Activated CD8-positive, alpha-beta T cell treated with anti-CD3 and anti-CD28 coated beads, Interleukin-2, amount 10 ng/mL, durations not matched to agents 7 days and 5 days (primary cell): ENCODE measurements at regions not wholly inside any gene's neighbourhood (a gene's known extent, or its start where the extent isn't known, plus 50 kb on each side); places are given as distances from the start of the nearest gene placed in this dataset.
"Not testable (repeated sequence)": the region's sequence is repeated elsewhere in the genome, so short reads cannot be mapped to it uniquely, and the experiment has no call there.

Experiments
- ATAC-seq: fragments of 150-1000 bp; cut with Tn5 transposase; one replicate; pipeline ENCODE4 v1.10.0; 2021; ENCODE audit warnings: moderate library complexity
- CTCF ChIA-PET: fragments of 350-600 bp; sonication (Branson Sonifier 250); formaldehyde crosslinking; loops from one replicate; lab custom pipeline; 2021; ENCODE audit warnings: antibody characterized with exemption; lab: Charles Lee
- POLR2A ChIA-PET: fragments of 350-600 bp; sonication (Branson Sonifier 250); formaldehyde crosslinking; loops from one replicate; lab custom pipeline; 2021; ENCODE audit warnings: antibody characterized with exemption; lab: Charles Lee
- DNase-seq: peaks from one replicate; pipeline ENCODE4 v3.0.0-alpha.2; 2020
- H3K27ac Mint-ChIP-seq: one replicate; pipeline ENCODE4 v1.8.0; 2021; ENCODE audit warnings: mild to moderate bottlenecking, mixed read lengths
- H3K27me3 Mint-ChIP-seq: one replicate; pipeline ENCODE4 v1.8.0; 2021; ENCODE audit warnings: low read depth, mixed read lengths
- H3K36me3 Mint-ChIP-seq: one replicate; pipeline ENCODE4 v1.8.0; 2021; ENCODE audit warnings: low read depth, mixed read lengths
- H3K4me1 Mint-ChIP-seq: one replicate; pipeline ENCODE4 v1.8.0; 2021; ENCODE audit warnings: low read depth, mixed read lengths
- H3K4me3 Mint-ChIP-seq: one replicate; pipeline ENCODE4 v1.8.0; 2021; ENCODE audit warnings: mild to moderate bottlenecking, mixed read lengths
- H3K9me3 Mint-ChIP-seq: one replicate; pipeline ENCODE4 v1.8.0; 2022; ENCODE audit warnings: mixed read lengths; ENCODE audit not compliant: insufficient read depth

DNA sequence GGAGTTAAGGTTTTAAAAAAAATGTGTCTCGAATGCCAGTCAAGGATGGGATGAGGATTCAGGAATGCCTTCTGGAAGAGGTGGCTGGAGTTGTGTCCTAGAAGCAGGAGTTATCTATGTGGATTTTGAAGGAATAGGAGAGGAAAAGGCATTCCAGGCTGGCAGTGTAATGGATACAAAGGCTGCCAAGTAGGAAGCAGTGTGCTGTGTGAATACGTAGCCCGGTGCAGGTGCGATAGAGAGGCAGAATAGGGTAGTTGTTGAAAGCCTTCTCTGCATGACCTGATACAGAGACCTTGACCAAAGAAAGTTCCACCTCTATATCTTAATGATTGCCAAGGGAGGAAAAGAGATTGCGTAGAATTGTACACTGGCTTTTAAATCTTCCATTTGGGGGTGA lies 128.1 kb upstream of the ITGB1 start:
- peaks cover 4% of the 10 kb centered on the region for H3K36me3 Mint-ChIP-seq
- POLR2A ChIA-PET: no interaction called here
- DNase-seq (no peak), ATAC-seq (no peak)
- H3K9me3 Mint-ChIP-seq: no peaks in the 10 kb centered on the region
- peaks cover 13% of the 10 kb centered on the region for H3K4me1 Mint-ChIP-seq
- no peaks in the 10 kb centered on the region for H3K27me3 Mint-ChIP-seq
- no peak overlapping the region for H3K27ac Mint-ChIP-seq
- no peak overlapping the region for H3K4me3 Mint-ChIP-seq
- CTCF ChIA-PET: interaction anchor here (0.7 to 1.6 kb wide), 2 partner anchors 8 to 30 kb away, joined by 3 read pairs; no protein-coding TSS in a partner anchor

- no peak for ATAC-seq
- ChIA-PET POLR2A (no interaction called here), CTCF (interaction anchor here (0.7 to 1.6 kb wide), 3 partner anchors 9 to 108 kb away, joined by 3 read pairs; no protein-coding TSS in a partner anchor)
- DNase-seq: no peak
- H3K9me3 Mint-ChIP-seq: no peaks in the 10 kb centered on the region
- H3K4me1 Mint-ChIP-seq: peaks cover 13% of the 10 kb centered on the region
- H3K27ac Mint-ChIP-seq: no peak overlapping the region
- no peaks in the 10 kb centered on the region for H3K27me3 Mint-ChIP-seq
- H3K4me3 Mint-ChIP-seq: no peak overlapping the region
- peaks cover 4% of the 10 kb centered on the region for H3K36me3 Mint-ChIP-seq
These were observed 127.3 kb upstream of the ITGB1 start for GRCh38 chr10:33085313-33085833.

GRCh38 chr10:33084453-33084852 lies 126.4 kb upstream of the ITGB1 start:
- no peak overlapping the region for H3K4me3 Mint-ChIP-seq
- H3K27me3 Mint-ChIP-seq: no peaks in the 10 kb centered on the region
- CTCF ChIA-PET: interaction anchor here (0.7 to 1.5 kb wide), 3 partner anchors 9 to 109 kb away, joined by 3 to 4 read pairs (median 3); no protein-coding TSS in a partner anchor
- H3K9me3 Mint-ChIP-seq: no peaks in the 10 kb centered on the region
- peaks cover 13% of the 10 kb centered on the region for H3K4me1 Mint-ChIP-seq
- H3K36me3 Mint-ChIP-seq: peaks cover 4% of the 10 kb centered on the region
- H3K27ac Mint-ChIP-seq: no peak overlapping the region
- DNase-seq (no peak), ATAC-seq (no peak)
- POLR2A ChIA-PET: no interaction called here

- DNase-seq: no peak
- no peaks in the 10 kb centered on the region for H3K27me3 Mint-ChIP-seq
- no peak overlapping the region for H3K27ac Mint-ChIP-seq
- no peaks in the 10 kb centered on the region for H3K9me3 Mint-ChIP-seq
- H3K36me3 Mint-ChIP-seq: no peaks in the 10 kb centered on the region
- POLR2A ChIA-PET: no interaction called here
- peaks cover 9% of the 10 kb centered on the region for H3K4me1 Mint-ChIP-seq
- ATAC-seq: no peak
- H3K4me3 Mint-ChIP-seq: no peak overlapping the region
- CTCF ChIA-PET: interaction anchor here (0.7 kb wide), 1 partner anchor 149 kb away, joined by 3 read pairs; no protein-coding TSS in a partner anchor
These were observed 124.4 kb upstream of the ITGB1 start for GRCh38 chr10:33082373-33082895.

GRCh38 chr10:33080467-33080866 lies 122.4 kb upstream of the ITGB1 start:
- CTCF ChIA-PET, H3K4me3 Mint-ChIP-seq, POLR2A ChIA-PET, H3K9me3 Mint-ChIP-seq, H3K4me1 Mint-ChIP-seq, H3K36me3 Mint-ChIP-seq, H3K27ac Mint-ChIP-seq, H3K27me3 Mint-ChIP-seq, ATAC-seq, DNase-seq: not testable (repeated sequence)

GRCh38 chr10:33074443-33074842 lies 116.4 kb upstream of the ITGB1 start:
- no peak for ATAC-seq
- H3K4me1 Mint-ChIP-seq: no peaks in the 10 kb centered on the region
- no peak for DNase-seq
- ChIA-PET POLR2A (no interaction called here), CTCF (interaction anchor here (1.1 to 1.3 kb wide), 2 partner anchors 10 to 81 kb away, joined by 3 to 6 read pairs; no protein-coding TSS in a partner anchor)
- no peaks in the 10 kb centered on the region for H3K27me3 Mint-ChIP-seq
- no peak overlapping the region for H3K4me3 Mint-ChIP-seq
- no peaks in the 10 kb centered on the region for H3K36me3 Mint-ChIP-seq
- no peaks in the 10 kb centered on the region for H3K9me3 Mint-ChIP-seq
- H3K27ac Mint-ChIP-seq: no peak overlapping the region

DNA sequence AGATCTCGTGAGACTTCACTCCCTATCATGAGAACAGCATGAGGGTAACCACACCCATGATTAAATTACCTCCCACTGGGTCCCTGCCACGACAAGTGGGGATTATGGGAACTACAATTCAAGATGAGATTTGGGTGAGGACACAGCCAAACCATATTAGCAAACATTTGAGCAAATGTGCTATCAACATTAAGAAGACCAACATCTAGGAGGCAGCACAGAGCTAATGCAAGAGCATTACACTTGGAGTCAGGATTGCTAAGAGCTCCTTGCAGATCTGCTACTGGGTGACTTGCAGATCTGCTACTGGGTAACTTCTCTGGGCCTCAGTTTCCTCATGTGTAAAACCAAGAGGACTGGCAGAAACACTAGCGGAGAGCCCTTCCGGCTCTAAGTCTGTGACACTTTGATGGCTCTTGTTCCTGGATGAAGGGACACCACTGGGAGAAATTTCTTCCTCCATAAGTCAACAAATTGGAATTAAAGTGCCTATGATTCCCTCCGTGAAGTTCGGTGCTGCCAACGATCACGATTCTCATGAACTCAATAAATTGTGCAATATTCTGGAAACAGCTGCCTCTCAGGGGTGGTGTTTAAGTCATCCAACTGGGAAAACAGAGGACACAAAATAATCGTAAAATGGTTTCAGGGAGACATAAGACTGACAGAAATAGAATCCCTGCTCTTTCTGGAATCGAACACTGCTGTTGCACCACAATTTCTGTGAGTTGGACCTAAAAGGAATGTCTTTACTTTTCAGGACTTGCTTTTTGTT lies 115.8 kb upstream of the ITGB1 start:
- Mint-ChIP-seq H3K27ac (no peak overlapping the region), H3K27me3 (no peaks in the 10 kb centered on the region), H3K4me3 (no peak overlapping the region), H3K36me3 (no peaks in the 10 kb centered on the region), H3K9me3 (no peaks in the 10 kb centered on the region), H3K4me1 (no peaks in the 10 kb centered on the region)
- no peak for ATAC-seq
- CTCF ChIA-PET: interaction anchor here (0.8 to 1.4 kb wide), 6 partner anchors 10 to 82 kb away, joined by 3 to 9 read pairs (median 3); no protein-coding TSS in a partner anchor
- POLR2A ChIA-PET: no interaction called here
- DNase-seq: no peak

DNA sequence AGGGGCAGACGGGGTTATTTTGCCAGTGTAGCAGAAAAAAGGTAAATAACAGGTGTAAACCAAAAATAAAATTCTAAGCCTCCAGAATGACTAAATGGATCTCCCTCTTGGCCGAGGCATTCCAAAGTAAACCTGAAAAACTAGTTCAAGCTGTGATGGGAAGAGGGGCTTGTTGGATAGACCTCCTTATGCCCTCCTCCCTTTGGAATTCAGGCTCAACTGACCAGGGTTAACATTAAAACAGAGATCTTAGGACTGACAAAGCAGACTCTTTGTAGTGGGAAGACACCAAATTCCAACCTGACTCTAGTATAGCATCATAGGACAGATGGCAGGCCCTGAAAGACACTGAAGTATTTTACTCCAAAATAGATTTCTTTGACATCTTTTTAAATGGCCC lies 113.8 kb upstream of the ITGB1 start:
- H3K27ac Mint-ChIP-seq: no peak overlapping the region

GRCh38 chr10:33070101-33070500 lies 112.1 kb upstream of the ITGB1 start:
- Mint-ChIP-seq H3K27ac (no peak overlapping the region), H3K36me3 (no peaks in the 10 kb centered on the region), H3K4me1 (no peaks in the 10 kb centered on the region), H3K4me3 (no peak overlapping the region), H3K27me3 (no peaks in the 10 kb centered on the region), H3K9me3 (peaks cover 4% of the 10 kb centered on the region)
- ATAC-seq (no peak), DNase-seq (no peak)
- POLR2A ChIA-PET: no interaction called here
- CTCF ChIA-PET: interaction anchor here (0.6 kb wide), 1 partner anchor 290 kb away, joined by 3 read pairs; no protein-coding TSS in a partner anchor

More for the DNA sequence above, 113.8 kb upstream of the ITGB1 start:
- H3K4me3 Mint-ChIP-seq: no peak overlapping the region
- ChIA-PET POLR2A (no interaction called here), CTCF (no interaction called here)
- ATAC-seq (no peak), DNase-seq (no peak)
- peaks cover 4% of the 10 kb centered on the region for H3K9me3 Mint-ChIP-seq
- no peaks in the 10 kb centered on the region for H3K27me3 Mint-ChIP-seq
- no peaks in the 10 kb centered on the region for H3K36me3 Mint-ChIP-seq
- no peaks in the 10 kb centered on the region for H3K4me1 Mint-ChIP-seq

DNA sequence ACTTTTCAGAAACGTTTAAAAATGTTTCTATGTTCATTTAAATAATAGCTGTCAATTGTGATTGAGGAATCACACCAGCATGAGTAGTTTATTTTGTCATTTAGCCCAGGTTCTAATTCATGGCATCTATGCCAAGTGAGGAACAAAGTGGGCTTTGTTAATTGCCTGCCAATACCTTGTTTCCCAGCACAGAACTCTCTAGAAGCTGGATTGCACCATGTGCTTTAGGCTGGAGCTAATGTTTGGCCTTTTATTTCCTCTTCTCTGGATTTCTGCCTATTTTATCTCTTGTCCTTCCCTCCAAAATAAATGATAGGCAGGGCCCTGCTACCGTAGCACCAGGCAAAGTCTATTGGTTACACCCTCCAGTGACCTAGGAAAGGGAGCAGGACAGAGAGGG lies 109.9 kb upstream of the ITGB1 start:
- Mint-ChIP-seq H3K27me3 (no peaks in the 10 kb centered on the region), H3K4me3 (no peak overlapping the region), H3K36me3 (no peaks in the 10 kb centered on the region), H3K9me3 (peaks cover 4% of the 10 kb centered on the region), H3K4me1 (no peaks in the 10 kb centered on the region), H3K27ac (no peak overlapping the region)
- POLR2A ChIA-PET: no interaction called here
- CTCF ChIA-PET: interaction anchor here (1.2 kb wide), 1 partner anchor 48 kb away, joined by 3 read pairs; no protein-coding TSS in a partner anchor
- no peak for ATAC-seq
- no peak for DNase-seq

- Mint-ChIP-seq H3K9me3 (peaks cover 4% of the 10 kb centered on the region), H3K4me1 (no peaks in the 10 kb centered on the region), H3K4me3 (no peak overlapping the region), H3K27me3 (no peaks in the 10 kb centered on the region), H3K27ac (no peak overlapping the region), H3K36me3 (no peaks in the 10 kb centered on the region)
- ATAC-seq (no peak), DNase-seq (no peak)
- ChIA-PET POLR2A (no interaction called here), CTCF (interaction anchor here (1.2 kb wide), 1 partner anchor 48 kb away, joined by 3 read pairs; no protein-coding TSS in a partner anchor)
These were observed 109.5 kb upstream of the ITGB1 start for GRCh38 chr10:33067481-33067880.
